Kidney (tissue), 13 donors: ENCODE measurements at regions not wholly inside any gene's neighbourhood (a gene's known extent, or its start where the extent isn't known, plus 50 kb on each side); places are given as distances from the start of the nearest gene placed in this dataset.

ENCODE experiments used
- DNase-seq, 5 donors: peaks; one replicate each; pipeline ENCODE4 v3.0.0-alpha.2; 2013 to 2020
- FAIRE-seq: peaks from 2 replicates; lab custom pipeline; 2012; peaks lifted over from hg19 to GRCh38; lab: Jason Lieb, UNC
- H3K27ac ChIP-seq, 2 donors: one replicate each; pipeline ENCODE4 v1.7.0; 2013; ENCODE audit warnings: low read depth in 2 of 2, low read length in 2 of 2, inconsistent platforms in 1 of 2
- H3K27me3 ChIP-seq: one replicate; pipeline ENCODE4 v1.7.1; 2013; ENCODE audit warnings: low read length, inconsistent platforms; ENCODE audit not compliant: control insufficient read depth, insufficient read depth
- H3K36me3 ChIP-seq, 3 donors: one replicate each; pipeline versions ENCODE4 v1.7.0 to v1.7.1; 2013; ENCODE audit warnings: low read length in 3 of 3, control low read depth in 1 of 3, inconsistent platforms in 1 of 3; ENCODE audit not compliant: insufficient read depth in 3 of 3, control insufficient read depth in 2 of 3
- H3K4me1 ChIP-seq, 3 donors: one replicate each; pipeline versions ENCODE4 v1.7.0 to v1.7.1; 2013; ENCODE audit warnings: low read length in 3 of 3, inconsistent platforms in 1 of 3, low read depth in 1 of 3; ENCODE audit not compliant: control insufficient read depth in 2 of 3, insufficient read depth in 2 of 3
- H3K4me3 ChIP-seq, 3 donors: one replicate each; pipeline versions ENCODE4 v1.7.0 to v1.8.1; 2013; ENCODE audit warnings: low read length in 3 of 3, control low read depth in 1 of 3, inconsistent platforms in 1 of 3
- H3K9ac ChIP-seq, 3 donors: one replicate each; pipeline versions ENCODE4 v1.7.0 to v1.7.1; 2013; ENCODE audit warnings: low read length in 3 of 3, control low read depth in 1 of 3, inconsistent platforms in 1 of 3
- H3K9me3 ChIP-seq, 3 donors: one replicate each; pipeline versions ENCODE4 v1.7.0 to v1.7.1; 2013; ENCODE audit warnings: low read length in 3 of 3, control low read depth in 1 of 3, inconsistent platforms in 1 of 3; ENCODE audit not compliant: control insufficient read depth in 2 of 3, insufficient read depth in 1 of 3
- intact Hi-C: fragments of 100-400 bp; cut with DNase I; formaldehyde crosslinking; loops from one replicate; pipeline ENCODE4 v1.11.1; 2022
- TF ChIP-seq, protein P1 (sequence below): IDR thresholded peaks from 3 replicates; pipeline ENCODE4 v1.5.1; 2012; ENCODE audit warnings: mild to moderate bottlenecking, moderate library complexity, borderline replicate concordance; ENCODE audit not compliant: insufficient read depth; ENCODE audit errors: extremely low read depth
- donor health status: control.
- donor health status: control.
- donor health status: control.
- donor health status: control.
- donor health status: control.
- donor health status: DM: yes; HTN: yes; CAD: no.
- donor health status: Normal renal cell carcinoma (clear cell type).

GRCh38 chr11:92867913-92868619 lies 101.4 kb upstream of the MTNR1B start:
- FAIRE-seq = no peak
- DNase-seq = no peak
- intact Hi-C loops = no loop called here
- TF ChIP-seq, protein P1, sequence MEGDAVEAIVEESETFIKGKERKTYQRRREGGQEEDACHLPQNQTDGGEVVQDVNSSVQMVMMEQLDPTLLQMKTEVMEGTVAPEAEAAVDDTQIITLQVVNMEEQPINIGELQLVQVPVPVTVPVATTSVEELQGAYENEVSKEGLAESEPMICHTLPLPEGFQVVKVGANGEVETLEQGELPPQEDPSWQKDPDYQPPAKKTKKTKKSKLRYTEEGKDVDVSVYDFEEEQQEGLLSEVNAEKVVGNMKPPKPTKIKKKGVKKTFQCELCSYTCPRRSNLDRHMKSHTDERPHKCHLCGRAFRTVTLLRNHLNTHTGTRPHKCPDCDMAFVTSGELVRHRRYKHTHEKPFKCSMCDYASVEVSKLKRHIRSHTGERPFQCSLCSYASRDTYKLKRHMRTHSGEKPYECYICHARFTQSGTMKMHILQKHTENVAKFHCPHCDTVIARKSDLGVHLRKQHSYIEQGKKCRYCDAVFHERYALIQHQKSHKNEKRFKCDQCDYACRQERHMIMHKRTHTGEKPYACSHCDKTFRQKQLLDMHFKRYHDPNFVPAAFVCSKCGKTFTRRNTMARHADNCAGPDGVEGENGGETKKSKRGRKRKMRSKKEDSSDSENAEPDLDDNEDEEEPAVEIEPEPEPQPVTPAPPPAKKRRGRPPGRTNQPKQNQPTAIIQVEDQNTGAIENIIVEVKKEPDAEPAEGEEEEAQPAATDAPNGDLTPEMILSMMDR = no peak
- Histone ChIP-seq H3K27ac (no peak overlapping the region), H3K4me1 (no peaks in the 10 kb centered on the region), H3K27me3 (no peaks in the 10 kb centered on the region), H3K9me3 (no peaks in the 10 kb centered on the region), H3K4me3 (no peak overlapping the region), H3K36me3 (no peaks in the 10 kb centered on the region), H3K9ac (no peak overlapping the region)

GRCh38 chr11:92869716-92870115 lies 99.7 kb upstream of the MTNR1B start:
- H3K27me3 ChIP-seq = no peaks in the 10 kb centered on the region
- H3K9me3 ChIP-seq = no peaks in the 10 kb centered on the region
- H3K9ac ChIP-seq = no peak overlapping the region
- H3K4me3 ChIP-seq = no peak overlapping the region
- no peaks in the 10 kb centered on the region for H3K4me1 ChIP-seq
- no peak for DNase-seq
- no peaks in the 10 kb centered on the region for H3K36me3 ChIP-seq
- FAIRE-seq = no peak
- TF ChIP-seq, protein P1 = no peak
- intact Hi-C loops = no loop called here
- no peak overlapping the region for H3K27ac ChIP-seq

GRCh38 chr11:92870196-92870832 lies 99.1 kb upstream of the MTNR1B start:
- H3K36me3 ChIP-seq = no peaks in the 10 kb centered on the region
- H3K4me3 ChIP-seq = no peak overlapping the region
- FAIRE-seq (no peak), DNase-seq (no peak)
- TF ChIP-seq, protein P1 = no peak
- H3K9me3 ChIP-seq = no peaks in the 10 kb centered on the region
- no peak overlapping the region for H3K27ac ChIP-seq
- intact Hi-C loops = no loop called here
- no peaks in the 10 kb centered on the region for H3K27me3 ChIP-seq
- H3K4me1 ChIP-seq = no peaks in the 10 kb centered on the region
- H3K9ac ChIP-seq = no peak overlapping the region
